ENCODE measurements at regions not wholly inside any gene's neighbourhood (a gene's known extent, or its start where the extent isn't known, plus 50 kb on each side); places are given as distances from the start of the nearest gene placed in this dataset.

DNA sequence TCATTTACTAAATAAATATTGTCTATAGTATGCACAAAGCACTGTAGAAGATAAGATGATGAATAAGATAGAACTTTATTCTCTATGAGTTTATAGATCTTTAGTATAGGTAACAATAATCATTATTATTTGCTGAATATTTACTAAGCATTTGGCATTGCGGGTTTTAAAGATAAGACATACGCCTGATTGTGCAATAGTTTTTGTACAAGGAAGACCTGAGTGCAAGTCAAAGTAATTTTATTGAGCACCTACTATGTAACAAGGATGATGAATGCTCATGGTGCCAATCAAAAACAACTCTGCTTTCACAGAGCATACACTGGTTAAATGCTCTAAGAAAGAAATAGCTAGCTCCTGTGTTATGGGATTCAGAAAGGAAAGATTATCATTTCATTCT is 1461.7 kb upstream of the FLRT2 start:
- Histone ChIP-seq H4K20me1 (ENCODE audit: insufficient read depth) (no peaks in the 10 kb centered on the region), H3K9me2 (ENCODE audit: insufficient read depth, low read length) (no peaks in the 10 kb centered on the region), H3K27ac (ENCODE audit: low read length) (no peak overlapping the region), H2AFZ (ENCODE audit: low read depth, low read length) (no peak overlapping the region), H3F3A (ENCODE audit: insufficient read depth, low read length, poor library complexity, severe bottlenecking) (no peaks in the 10 kb centered on the region), H3K4me3 (ENCODE audit: low read length) (no peak overlapping the region), H3K4me2 (ENCODE audit: low read length) (no peak overlapping the region), H3K9me3 (ENCODE audit: low read length) (no peaks in the 10 kb centered on the region), H3K27me3 (ENCODE audit: insufficient read depth, low read depth, low read length) (no peaks in the 10 kb centered on the region), H3K79me2 (replicated peaks; ENCODE audit: insufficient read depth, low read length) (no peaks in the 10 kb centered on the region), H3K36me3 (ENCODE audit: insufficient read depth, low read length) (no peaks in the 10 kb centered on the region), H3K9ac (ENCODE audit: low read length) (no peak overlapping the region)
- no peak for TF ChIP-seq EZH2 (IDR thresholded peaks at IDR 0.05; ENCODE audit: borderline replicate concordance, insufficient read depth, low read length, poor library complexity, severe bottlenecking)

DNA sequence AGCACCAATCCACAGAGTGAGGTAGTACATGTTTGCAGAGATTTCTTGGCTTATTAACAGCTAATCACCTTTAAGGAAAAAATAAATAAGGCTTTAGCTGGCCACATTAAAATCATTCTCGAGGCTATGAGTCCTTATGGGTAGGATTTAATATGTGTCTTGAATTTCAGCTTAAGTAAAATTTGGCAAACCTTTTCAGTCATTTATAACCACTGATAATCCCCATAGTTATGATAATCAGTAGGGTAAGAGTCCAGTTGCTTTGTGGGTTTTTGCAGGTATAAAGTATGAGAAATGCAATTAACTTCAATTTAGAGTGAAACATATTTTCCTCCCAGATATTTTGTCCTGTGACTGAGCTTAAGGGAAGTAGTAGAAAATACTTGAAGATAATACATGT is 1458.9 kb upstream of the FLRT2 start:
- H3K27ac ChIP-seq (ENCODE audit: low read length), result no peak overlapping the region
- no peaks in the 10 kb centered on the region for H4K20me1 ChIP-seq (ENCODE audit: insufficient read depth)
- no peak overlapping the region for H3K4me3 ChIP-seq (ENCODE audit: low read length)
- H3K9me2 ChIP-seq (ENCODE audit: insufficient read depth, low read length), result no peaks in the 10 kb centered on the region
- TF ChIP-seq POLR2AphosphoS5 (IDR thresholded peaks at IDR 0.05) (no peak), EZH2 (IDR thresholded peaks at IDR 0.05; ENCODE audit: borderline replicate concordance, insufficient read depth, low read length, poor library complexity, severe bottlenecking) (no peak), RAD21 (conservative IDR thresholded peaks at IDR 0.05) (no peak), EP300 (conservative IDR thresholded peaks at IDR 0.05; ENCODE audit: poor library complexity, severe bottlenecking) (no peak), MXI1 (conservative IDR thresholded peaks at IDR 0.05; ENCODE audit: poor library complexity, severe bottlenecking) (no peak), TAF1 (IDR thresholded peaks at IDR 0.05; ENCODE audit: low read depth) (no peak), SMC3 (conservative IDR thresholded peaks at IDR 0.05; ENCODE audit: poor library complexity) (no peak)
- TF ChIP-seq, protein P1, sequence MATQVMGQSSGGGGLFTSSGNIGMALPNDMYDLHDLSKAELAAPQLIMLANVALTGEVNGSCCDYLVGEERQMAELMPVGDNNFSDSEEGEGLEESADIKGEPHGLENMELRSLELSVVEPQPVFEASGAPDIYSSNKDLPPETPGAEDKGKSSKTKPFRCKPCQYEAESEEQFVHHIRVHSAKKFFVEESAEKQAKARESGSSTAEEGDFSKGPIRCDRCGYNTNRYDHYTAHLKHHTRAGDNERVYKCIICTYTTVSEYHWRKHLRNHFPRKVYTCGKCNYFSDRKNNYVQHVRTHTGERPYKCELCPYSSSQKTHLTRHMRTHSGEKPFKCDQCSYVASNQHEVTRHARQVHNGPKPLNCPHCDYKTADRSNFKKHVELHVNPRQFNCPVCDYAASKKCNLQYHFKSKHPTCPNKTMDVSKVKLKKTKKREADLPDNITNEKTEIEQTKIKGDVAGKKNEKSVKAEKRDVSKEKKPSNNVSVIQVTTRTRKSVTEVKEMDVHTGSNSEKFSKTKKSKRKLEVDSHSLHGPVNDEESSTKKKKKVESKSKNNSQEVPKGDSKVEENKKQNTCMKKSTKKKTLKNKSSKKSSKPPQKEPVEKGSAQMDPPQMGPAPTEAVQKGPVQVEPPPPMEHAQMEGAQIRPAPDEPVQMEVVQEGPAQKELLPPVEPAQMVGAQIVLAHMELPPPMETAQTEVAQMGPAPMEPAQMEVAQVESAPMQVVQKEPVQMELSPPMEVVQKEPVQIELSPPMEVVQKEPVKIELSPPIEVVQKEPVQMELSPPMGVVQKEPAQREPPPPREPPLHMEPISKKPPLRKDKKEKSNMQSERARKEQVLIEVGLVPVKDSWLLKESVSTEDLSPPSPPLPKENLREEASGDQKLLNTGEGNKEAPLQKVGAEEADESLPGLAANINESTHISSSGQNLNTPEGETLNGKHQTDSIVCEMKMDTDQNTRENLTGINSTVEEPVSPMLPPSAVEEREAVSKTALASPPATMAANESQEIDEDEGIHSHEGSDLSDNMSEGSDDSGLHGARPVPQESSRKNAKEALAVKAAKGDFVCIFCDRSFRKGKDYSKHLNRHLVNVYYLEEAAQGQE (IDR thresholded peaks at IDR 0.05; ENCODE audit: borderline replicate concordance), result no peak
- TF ChIP-seq, protein P2, sequence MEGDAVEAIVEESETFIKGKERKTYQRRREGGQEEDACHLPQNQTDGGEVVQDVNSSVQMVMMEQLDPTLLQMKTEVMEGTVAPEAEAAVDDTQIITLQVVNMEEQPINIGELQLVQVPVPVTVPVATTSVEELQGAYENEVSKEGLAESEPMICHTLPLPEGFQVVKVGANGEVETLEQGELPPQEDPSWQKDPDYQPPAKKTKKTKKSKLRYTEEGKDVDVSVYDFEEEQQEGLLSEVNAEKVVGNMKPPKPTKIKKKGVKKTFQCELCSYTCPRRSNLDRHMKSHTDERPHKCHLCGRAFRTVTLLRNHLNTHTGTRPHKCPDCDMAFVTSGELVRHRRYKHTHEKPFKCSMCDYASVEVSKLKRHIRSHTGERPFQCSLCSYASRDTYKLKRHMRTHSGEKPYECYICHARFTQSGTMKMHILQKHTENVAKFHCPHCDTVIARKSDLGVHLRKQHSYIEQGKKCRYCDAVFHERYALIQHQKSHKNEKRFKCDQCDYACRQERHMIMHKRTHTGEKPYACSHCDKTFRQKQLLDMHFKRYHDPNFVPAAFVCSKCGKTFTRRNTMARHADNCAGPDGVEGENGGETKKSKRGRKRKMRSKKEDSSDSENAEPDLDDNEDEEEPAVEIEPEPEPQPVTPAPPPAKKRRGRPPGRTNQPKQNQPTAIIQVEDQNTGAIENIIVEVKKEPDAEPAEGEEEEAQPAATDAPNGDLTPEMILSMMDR (IDR thresholded peaks at IDR 0.05; ENCODE audit: poor library complexity, severe bottlenecking), result no peak
- no peaks in the 10 kb centered on the region for H3F3A ChIP-seq (ENCODE audit: insufficient read depth, low read length, poor library complexity, severe bottlenecking)
- no peaks in the 10 kb centered on the region for H3K79me2 ChIP-seq (replicated peaks; ENCODE audit: insufficient read depth, low read length)
- no peak overlapping the region for H3K4me2 ChIP-seq (ENCODE audit: low read length)
- no peaks in the 10 kb centered on the region for H3K36me3 ChIP-seq (ENCODE audit: insufficient read depth, low read length)
- no peak overlapping the region for H3K9ac ChIP-seq (ENCODE audit: low read length)
- no peaks in the 10 kb centered on the region for H3K27me3 ChIP-seq (ENCODE audit: insufficient read depth, low read depth, low read length)
- H2AFZ ChIP-seq (ENCODE audit: low read depth, low read length), result no peak overlapping the region
- no peaks in the 10 kb centered on the region for H3K9me3 ChIP-seq (ENCODE audit: low read length)

DNA sequence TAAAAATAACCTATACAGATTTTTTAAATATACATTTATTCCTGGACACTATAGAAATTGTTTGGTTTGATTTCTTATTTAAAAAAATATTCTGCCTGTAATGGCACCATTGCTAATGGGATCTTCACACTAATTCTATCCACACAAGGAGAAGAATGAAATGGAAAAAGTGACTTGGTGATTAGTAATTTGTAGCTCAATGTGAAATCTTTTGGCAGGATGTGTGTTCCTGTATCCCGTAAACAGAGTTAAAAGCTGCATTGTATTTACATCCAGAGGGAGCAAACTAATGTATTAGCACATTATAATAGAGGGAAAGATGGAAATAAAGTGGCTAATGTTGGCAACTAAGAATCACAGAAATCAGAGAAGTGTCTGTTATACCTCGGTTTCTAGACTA is 1455.3 kb upstream of the FLRT2 start:
- H3K9ac ChIP-seq (ENCODE audit: low read length), result no peak overlapping the region
- H2AFZ ChIP-seq (ENCODE audit: low read depth, low read length), result no peak overlapping the region
- H3F3A ChIP-seq (ENCODE audit: insufficient read depth, low read length, poor library complexity, severe bottlenecking), result no peaks in the 10 kb centered on the region
- no peaks in the 10 kb centered on the region for H3K9me3 ChIP-seq (ENCODE audit: low read length)
- H3K36me3 ChIP-seq (ENCODE audit: insufficient read depth, low read length), result no peaks in the 10 kb centered on the region
- no peak overlapping the region for H3K4me3 ChIP-seq (ENCODE audit: low read length)
- TF ChIP-seq EZH2 (IDR thresholded peaks at IDR 0.05; ENCODE audit: borderline replicate concordance, insufficient read depth, low read length, poor library complexity, severe bottlenecking) (no peak), POLR2AphosphoS5 (IDR thresholded peaks at IDR 0.05) (no peak), EP300 (conservative IDR thresholded peaks at IDR 0.05; ENCODE audit: poor library complexity, severe bottlenecking) (no peak), RAD21 (conservative IDR thresholded peaks at IDR 0.05) (no peak), SMC3 (conservative IDR thresholded peaks at IDR 0.05; ENCODE audit: poor library complexity) (no peak), MXI1 (conservative IDR thresholded peaks at IDR 0.05; ENCODE audit: poor library complexity, severe bottlenecking) (no peak), TAF1 (IDR thresholded peaks at IDR 0.05; ENCODE audit: low read depth) (no peak)
- TF ChIP-seq, protein P2 (IDR thresholded peaks at IDR 0.05; ENCODE audit: poor library complexity, severe bottlenecking), result no peak
- TF ChIP-seq, protein P1 (IDR thresholded peaks at IDR 0.05; ENCODE audit: borderline replicate concordance), result no peak
- no peak overlapping the region for H3K4me2 ChIP-seq (ENCODE audit: low read length)
- no peaks in the 10 kb centered on the region for H3K27me3 ChIP-seq (ENCODE audit: insufficient read depth, low read depth, low read length)
- H3K9me2 ChIP-seq (ENCODE audit: insufficient read depth, low read length), result no peaks in the 10 kb centered on the region
- H3K27ac ChIP-seq (ENCODE audit: low read length), result no peak overlapping the region
- H3K79me2 ChIP-seq (replicated peaks; ENCODE audit: insufficient read depth, low read length), result no peaks in the 10 kb centered on the region
- H4K20me1 ChIP-seq (ENCODE audit: insufficient read depth), result no peaks in the 10 kb centered on the region
